Activated naive CD4-positive, alpha-beta T cell treated with anti-CD3 and anti-CD28 coated beads, Interleukin-2, amount 50 U/mL, for 72 hours (primary cell): ENCODE measurements at regions not wholly inside any gene's neighbourhood (a gene's known extent, or its start where the extent isn't known, plus 50 kb on each side); places are given as distances from the start of the nearest gene placed in this dataset.

ENCODE experiments used
- ATAC-seq, 2 donors: fragments of 150-1000 bp; cut with Tn5 transposase; 2 replicates each; pipeline ENCODE4 v1.10.0; 2021; ENCODE audit warnings: mild to moderate bottlenecking in 2 of 2, moderate library complexity in 2 of 2
- DNase-seq, 2 donors: peaks; one replicate each; pipeline ENCODE4 v3.0.0; 2021 to 2022; ENCODE audit warnings: low spot score in 2 of 2
- H3K27ac Mint-ChIP-seq, 2 donors: one replicate each; pipeline ENCODE4 v1.8.0; 2022; ENCODE audit warnings: mild to moderate bottlenecking in 2 of 2, mixed read lengths in 2 of 2
- H3K36me3 Mint-ChIP-seq, 2 donors: one replicate each; pipeline ENCODE4 v1.8.0; 2022; ENCODE audit warnings: mixed read lengths in 2 of 2
- H3K9me3 Mint-ChIP-seq, 2 donors: one replicate each; pipeline ENCODE4 v1.8.0; 2022; ENCODE audit warnings: mixed read lengths in 2 of 2

- ATAC-seq (no peak), DNase-seq (no peak)
- Mint-ChIP-seq H3K9me3 (no peaks in the 10 kb centered on the region), H3K36me3 (no peaks in the 10 kb centered on the region), H3K27ac (no peak overlapping the region)
These were observed 182.0 kb upstream of the DCN start for GRCh38 chr12:91364471-91365184.

GRCh38 chr12:91361864-91362263 lies 179.2 kb upstream of the DCN start:
- no peak for DNase-seq
- peak overlapping the region in 1 of 2 donors; percentile 44 for H3K27ac Mint-ChIP-seq
- no peaks in the 10 kb centered on the region for H3K36me3 Mint-ChIP-seq
- no peaks in the 10 kb centered on the region for H3K9me3 Mint-ChIP-seq
- ATAC-seq, result peak in 1 of 2 donors; percentile 44

- H3K27ac Mint-ChIP-seq, result no peak overlapping the region
- no peak for DNase-seq
- no peaks in the 10 kb centered on the region for H3K36me3 Mint-ChIP-seq
- no peak for ATAC-seq
- no peaks in the 10 kb centered on the region for H3K9me3 Mint-ChIP-seq
These were observed 174.8 kb upstream of the DCN start for GRCh38 chr12:91357381-91357780.

- ATAC-seq (no peak), DNase-seq (no peak)
- Mint-ChIP-seq H3K9me3 (no peaks in the 10 kb centered on the region), H3K36me3 (no peaks in the 10 kb centered on the region), H3K27ac (no peak overlapping the region)
These were observed 173.8 kb upstream of the DCN start for GRCh38 chr12:91356405-91356804.

GRCh38 chr12:91355150-91356006 lies 172.8 kb upstream of the DCN start:
- no peaks in the 10 kb centered on the region for H3K36me3 Mint-ChIP-seq
- peak; percentile 61 to 88 for ATAC-seq
- peak in 1 of 2 donors; percentile 25 for DNase-seq
- H3K9me3 Mint-ChIP-seq, result no peaks in the 10 kb centered on the region
- H3K27ac Mint-ChIP-seq, result no peak overlapping the region

GRCh38 chr12:91353266-91353665 lies 170.6 kb upstream of the DCN start:
- ATAC-seq (no peak), DNase-seq (no peak)
- Mint-ChIP-seq H3K9me3 (no peaks in the 10 kb centered on the region), H3K27ac (no peak overlapping the region), H3K36me3 (no peaks in the 10 kb centered on the region)

GRCh38 chr12:91349476-91349875 lies 166.9 kb upstream of the DCN start:
- H3K36me3 Mint-ChIP-seq, result no peaks in the 10 kb centered on the region
- H3K9me3 Mint-ChIP-seq, result no peaks in the 10 kb centered on the region
- ATAC-seq, result no peak
- no peak for DNase-seq
- H3K27ac Mint-ChIP-seq, result no peak overlapping the region

GRCh38 chr12:91347481-91348214 lies 165.0 kb upstream of the DCN start:
- Mint-ChIP-seq H3K36me3 (no peaks in the 10 kb centered on the region), H3K27ac (no peak overlapping the region), H3K9me3 (no peaks in the 10 kb centered on the region)
- DNase-seq (no peak), ATAC-seq (no peak)

GRCh38 chr12:91346827-91347226 lies 164.2 kb upstream of the DCN start:
- DNase-seq, result no peak
- no peak overlapping the region for H3K27ac Mint-ChIP-seq
- H3K9me3 Mint-ChIP-seq, result no peaks in the 10 kb centered on the region
- no peak for ATAC-seq
- H3K36me3 Mint-ChIP-seq, result no peaks in the 10 kb centered on the region

GRCh38 chr12:91344408-91344807 lies 161.8 kb upstream of the DCN start:
- no peaks in the 10 kb centered on the region for H3K36me3 Mint-ChIP-seq
- no peaks in the 10 kb centered on the region for H3K9me3 Mint-ChIP-seq
- H3K27ac Mint-ChIP-seq, result no peak overlapping the region
- DNase-seq (no peak), ATAC-seq (no peak)

- no peak for ATAC-seq
- no peak for DNase-seq
- Mint-ChIP-seq H3K27ac (no peak overlapping the region), H3K36me3 (no peaks in the 10 kb centered on the region), H3K9me3 (no peaks in the 10 kb centered on the region)
These were observed 160.4 kb upstream of the DCN start for GRCh38 chr12:91343010-91343409.

GRCh38 chr12:91339106-91339505 lies 156.5 kb upstream of the DCN start:
- ATAC-seq (no peak), DNase-seq (no peak)
- no peak overlapping the region for H3K27ac Mint-ChIP-seq
- H3K9me3 Mint-ChIP-seq, result no peaks in the 10 kb centered on the region
- no peaks in the 10 kb centered on the region for H3K36me3 Mint-ChIP-seq

- Mint-ChIP-seq H3K27ac (no peak overlapping the region), H3K36me3 (no peaks in the 10 kb centered on the region)
- ATAC-seq, result no peak
These were observed 153.1 kb upstream of the DCN start for GRCh38 chr12:91335699-91336098.

GRCh38 chr12:91333966-91334365 lies 151.3 kb upstream of the DCN start:
- H3K27ac Mint-ChIP-seq, result no peak overlapping the region
- no peaks in the 10 kb centered on the region for H3K36me3 Mint-ChIP-seq
- ATAC-seq (no peak), DNase-seq (no peak)
- no peaks in the 10 kb centered on the region for H3K9me3 Mint-ChIP-seq

More at GRCh38 chr12:91335699-91336098, 153.1 kb upstream of the DCN start:
- H3K9me3 Mint-ChIP-seq, result no peaks in the 10 kb centered on the region
- no peak for DNase-seq

GRCh38 chr12:91332302-91332701 lies 149.7 kb upstream of the DCN start:
- no peak overlapping the region for H3K27ac Mint-ChIP-seq
- ATAC-seq (no peak), DNase-seq (no peak)
- no peaks in the 10 kb centered on the region for H3K9me3 Mint-ChIP-seq
- H3K36me3 Mint-ChIP-seq, result no peaks in the 10 kb centered on the region

- H3K9me3 Mint-ChIP-seq, result no peaks in the 10 kb centered on the region
- no peaks in the 10 kb centered on the region for H3K36me3 Mint-ChIP-seq
- no peak overlapping the region for H3K27ac Mint-ChIP-seq
- DNase-seq, result no peak
- ATAC-seq, result no peak
These were observed 148.8 kb upstream of the DCN start for GRCh38 chr12:91331371-91331770.

- Mint-ChIP-seq H3K9me3 (no peaks in the 10 kb centered on the region), H3K27ac (no peak overlapping the region), H3K36me3 (no peaks in the 10 kb centered on the region)
- DNase-seq (no peak), ATAC-seq (no peak)
These were observed 145.8 kb upstream of the DCN start for GRCh38 chr12:91328451-91328850.
